GM12878 (cell line): ENCODE measurements at regions not wholly inside any gene's neighbourhood (a gene's known extent, or its start where the extent isn't known, plus 50 kb on each side); places are given as distances from the start of the nearest gene placed in this dataset.

ENCODE experiments used
- ATAC-seq: fragments of 200-7000 bp; cut with Tn5 transposase; 3 replicates; pipeline ENCODE4 v1.9.1; 2020; ENCODE audit warnings: mild to moderate bottlenecking, moderate library complexity
- BruUV-seq: library from RNA; stranded (reverse); fragments of 400-500 nt; replicated peaks from 2 replicates; lab custom pipeline; 2021; lab: Mats Ljungman, UMichigan
- CTCF ChIA-PET: fragments of 300-600 bp; sonication (Branson Sonifier 250); formaldehyde crosslinking; extraction: SDS; loops from one replicate; lab custom pipeline; 2021; ENCODE audit warnings: inconsistent platforms; lab: Yijun Ruan, JAX
- POLR2A ChIA-PET: fragments of 350-600 bp; formaldehyde crosslinking; extraction: SDS; loops from one replicate; lab custom pipeline; 2021; ENCODE audit warnings: inconsistent platforms; lab: Charles Lee
- RAD21 ChIA-PET: fragments of 300-600 bp; sonication (Branson Sonifier 250); formaldehyde crosslinking; loops from one replicate; lab custom pipeline; 2023; ENCODE audit warnings: antibody characterized with exemption; ENCODE audit not compliant: unreplicated experiment; lab: Charles Lee
- SMC1A ChIA-PET: fragments of 300-600 bp; sonication (Branson Sonifier 250); formaldehyde crosslinking; loops from one replicate; lab custom pipeline; 2023; ENCODE audit not compliant: unreplicated experiment, uncharacterized antibody; lab: Charles Lee
- DNase-seq: peaks from one replicate; pipeline ENCODE4 v3.0.0-alpha.2; 2011; ENCODE audit warnings: low read depth, low spot score
- FAIRE-seq: peaks from 3 replicates; lab custom pipeline; 2011; peaks lifted over from hg19 to GRCh38; lab: Jason Lieb, UNC
- H2AFZ ChIP-seq: 2 replicates; pipeline ENCODE4 v1.6.0; 2011; ENCODE audit warnings: low read depth, low read length, control low read depth; ENCODE audit not compliant: control insufficient read depth
- H3K27ac ChIP-seq: 2 replicates; pipeline ENCODE4 v1.5.1; 2011; ENCODE audit warnings: control low read depth; ENCODE audit not compliant: control insufficient read depth, insufficient read depth
- H3K27me3 ChIP-seq, 2 experiments: replicated peaks in 1 of 2; 2 replicates each; pipeline versions ENCODE4 v1.6.0 to v1.6.1; 2011; ENCODE audit warnings: low read length in 1 of 2; ENCODE audit not compliant: control insufficient read depth in 2 of 2, insufficient read depth in 2 of 2
- H3K36me3 ChIP-seq, 2 experiments: 2 replicates each; pipeline ENCODE4 v1.5.1; 2011; ENCODE audit warnings: low read length in 1 of 2; ENCODE audit not compliant: control insufficient read depth in 2 of 2, insufficient read depth in 2 of 2
- H3K4me1 ChIP-seq: 2 replicates; pipeline ENCODE4 v1.6.1; 2011; ENCODE audit warnings: mild to moderate bottlenecking, low read length, moderate library complexity, mixed read lengths; ENCODE audit not compliant: control insufficient read depth, insufficient read depth
- H3K4me2 ChIP-seq: 2 replicates; pipeline ENCODE4 v1.6.0; 2011; ENCODE audit warnings: control low read depth; ENCODE audit not compliant: control insufficient read depth, insufficient read depth
- H3K4me3 ChIP-seq: fragments of 200-600 bp; sonication (generic); 2 replicates; pipeline ENCODE4 v1.5.1; 2016
- H3K79me2 ChIP-seq: 2 replicates; pipeline ENCODE4 v1.6.0; 2011; ENCODE audit warnings: low read length; ENCODE audit not compliant: control insufficient read depth, insufficient read depth
- H3K9ac ChIP-seq: 2 replicates; pipeline ENCODE4 v1.8.0; 2011; ENCODE audit warnings: low read length, control low read depth, mixed read lengths; ENCODE audit not compliant: control insufficient read depth, insufficient read depth
- H3K9me3 ChIP-seq: replicated peaks from 3 replicates; pipeline ENCODE4 v1.5.1; 2011; ENCODE audit warnings: mild to moderate bottlenecking, low read length; ENCODE audit not compliant: control insufficient read depth, insufficient read depth
- H4K20me1 ChIP-seq: 2 replicates; pipeline ENCODE4 v1.6.0; 2011; ENCODE audit not compliant: control insufficient read depth, insufficient read depth
- BACH1 ChIP-seq: fragments of 450-650 bp; IDR thresholded peaks from 2 replicates; pipeline ENCODE4 v1.6.1; 2017; ENCODE audit warnings: mild to moderate bottlenecking, borderline replicate concordance
- HDGF ChIP-seq: fragments of 450-650 bp; IDR thresholded peaks from 2 replicates; pipeline ENCODE4 v1.6.1; 2016; ENCODE audit warnings: antibody characterized with exemption
- NFIC ChIP-seq: IDR thresholded peaks from 2 replicates; pipeline ENCODE4 v1.6.1; 2012; ENCODE audit warnings: low read depth, mild to moderate bottlenecking, inconsistent platforms, low read length, moderate library complexity
- NFYB ChIP-seq: IDR thresholded peaks from 2 replicates; pipeline ENCODE4 v1.6.1; 2011; ENCODE audit warnings: low read depth, mild to moderate bottlenecking, low read length, improper control_type of control experiment, moderate library complexity; ENCODE audit not compliant: insufficient read depth
- PML ChIP-seq: IDR thresholded peaks from 2 replicates; pipeline ENCODE4 v1.6.1; 2012; ENCODE audit warnings: low read length, inconsistent platforms
- RB1 ChIP-seq: fragments of 450-650 bp; formaldehyde crosslinking; IDR thresholded peaks from 2 replicates; pipeline ENCODE4 v1.6.1; 2017; ENCODE audit warnings: mild to moderate bottlenecking, borderline replicate concordance
- STAT3 ChIP-seq: IDR thresholded peaks from 2 replicates; pipeline ENCODE4 v1.6.1; 2011; ENCODE audit warnings: low read depth, low read length, improper control_type of control experiment
- WGBS: methylation state at CpG from one replicate; pipeline ENCODE4 v1.1.6; 2016; ENCODE audit warnings: low lambda C conversion rate; ENCODE audit not compliant: insufficient replicate concordance, insufficient coverage; ENCODE audit errors: missing lambda C conversion rate; 5-methylcytosine and 5-hydroxymethylcytosine counted together
- in situ Hi-C: fragments of 300-500 bp; cut with MboI; formaldehyde crosslinking; loops from 9 replicates; pipeline ENCODE4 v1.14.3; 2018; ENCODE audit warnings: mixed read lengths
- intact Hi-C: fragments of 100-400 bp; cut with micrococcal nuclease; formaldehyde crosslinking; loops from one replicate; pipeline ENCODE4 v1.14.2; 2022; ENCODE audit not compliant: unreplicated experiment
- TF ChIP-seq, protein P1 (sequence below): fragments of 450-650 bp; IDR thresholded peaks from 2 replicates; pipeline ENCODE4 v1.6.1; 2017; ENCODE audit warnings: borderline replicate concordance
- TF ChIP-seq, protein P2 (sequence below): fragments of 150-350 bp; IDR thresholded peaks from 2 replicates; pipeline ENCODE4 v1.6.1; 2016; ENCODE audit warnings: low read depth, low read length

GRCh38 chr14:101184572-101184971 lies 281.1 kb upstream of the RTL1 start:
- H3K4me1 ChIP-seq: no peaks in the 10 kb centered on the region
- no peaks in the 10 kb centered on the region; the same call in 2 of the 3 replicates for H3K9me3 ChIP-seq
- ChIA-PET SMC1A (no interaction called here), RAD21 (no interaction called here), CTCF (interaction anchor here (0.7 kb wide), 1 partner anchor 28 kb away, joined by 3 read pairs; no protein-coding TSS in a partner anchor), POLR2A (no interaction called here)
- no peak overlapping the region for H3K9ac ChIP-seq
- no TSS peak for BruUV-seq
- no peak for DNase-seq
- FAIRE-seq: no peak
- no peak overlapping the region for H3K27ac ChIP-seq
- WGBS: 46% methylated on average over 6 of the region's 6 CpGs
- intact Hi-C loops (no loop called here), in situ Hi-C loops (no loop called here)
- ATAC-seq: no peak
- H3K4me3 ChIP-seq: no peak overlapping the region
- H3K36me3 ChIP-seq: no peaks in the 10 kb centered on the region
- H2AFZ ChIP-seq: no peak overlapping the region
- no peak overlapping the region for H3K4me2 ChIP-seq
- H3K27me3 ChIP-seq: no peaks in the 10 kb centered on the region
- TF ChIP-seq HDGF (no peak), BACH1 (no peak)
- H3K79me2 ChIP-seq: no peaks in the 10 kb centered on the region
- no peaks in the 10 kb centered on the region for H4K20me1 ChIP-seq

GRCh38 chr14:101185073-101185835 lies 281.7 kb upstream of the RTL1 start:
- BruUV-seq: no TSS peak
- ChIA-PET POLR2A (no interaction called here), SMC1A (no interaction called here), RAD21 (no interaction called here), CTCF (interaction anchor here (0.7 kb wide), 1 partner anchor 27 kb away, joined by 3 read pairs; no protein-coding TSS in a partner anchor)
- Histone ChIP-seq H2AFZ (no peak overlapping the region), H3K4me2 (no peak overlapping the region), H4K20me1 (no peaks in the 10 kb centered on the region), H3K9ac (no peak overlapping the region), H3K27ac (no peak overlapping the region), H3K4me3 (no peak overlapping the region), H3K27me3 (no peaks in the 10 kb centered on the region), H3K36me3 (no peaks in the 10 kb centered on the region), H3K4me1 (no peaks in the 10 kb centered on the region), H3K9me3 (no peaks in the 10 kb centered on the region; the same call in 2 of the 3 replicates), H3K79me2 (no peaks in the 10 kb centered on the region)
- in situ Hi-C loops: no loop called here
- FAIRE-seq (no peak), DNase-seq (no peak), ATAC-seq (no peak)
- WGBS: 26% methylated on average over 11 of the region's 15 CpGs
- intact Hi-C loops: no loop called here
- TF ChIP-seq STAT3 (no peak), NFYB (no peak), NFIC (no peak), RB1 (no peak), PML (no peak)
- TF ChIP-seq, protein P1, sequence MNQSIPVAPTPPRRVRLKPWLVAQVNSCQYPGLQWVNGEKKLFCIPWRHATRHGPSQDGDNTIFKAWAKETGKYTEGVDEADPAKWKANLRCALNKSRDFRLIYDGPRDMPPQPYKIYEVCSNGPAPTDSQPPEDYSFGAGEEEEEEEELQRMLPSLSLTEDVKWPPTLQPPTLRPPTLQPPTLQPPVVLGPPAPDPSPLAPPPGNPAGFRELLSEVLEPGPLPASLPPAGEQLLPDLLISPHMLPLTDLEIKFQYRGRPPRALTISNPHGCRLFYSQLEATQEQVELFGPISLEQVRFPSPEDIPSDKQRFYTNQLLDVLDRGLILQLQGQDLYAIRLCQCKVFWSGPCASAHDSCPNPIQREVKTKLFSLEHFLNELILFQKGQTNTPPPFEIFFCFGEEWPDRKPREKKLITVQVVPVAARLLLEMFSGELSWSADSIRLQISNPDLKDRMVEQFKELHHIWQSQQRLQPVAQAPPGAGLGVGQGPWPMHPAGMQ: no peak
- TF ChIP-seq, protein P2, sequence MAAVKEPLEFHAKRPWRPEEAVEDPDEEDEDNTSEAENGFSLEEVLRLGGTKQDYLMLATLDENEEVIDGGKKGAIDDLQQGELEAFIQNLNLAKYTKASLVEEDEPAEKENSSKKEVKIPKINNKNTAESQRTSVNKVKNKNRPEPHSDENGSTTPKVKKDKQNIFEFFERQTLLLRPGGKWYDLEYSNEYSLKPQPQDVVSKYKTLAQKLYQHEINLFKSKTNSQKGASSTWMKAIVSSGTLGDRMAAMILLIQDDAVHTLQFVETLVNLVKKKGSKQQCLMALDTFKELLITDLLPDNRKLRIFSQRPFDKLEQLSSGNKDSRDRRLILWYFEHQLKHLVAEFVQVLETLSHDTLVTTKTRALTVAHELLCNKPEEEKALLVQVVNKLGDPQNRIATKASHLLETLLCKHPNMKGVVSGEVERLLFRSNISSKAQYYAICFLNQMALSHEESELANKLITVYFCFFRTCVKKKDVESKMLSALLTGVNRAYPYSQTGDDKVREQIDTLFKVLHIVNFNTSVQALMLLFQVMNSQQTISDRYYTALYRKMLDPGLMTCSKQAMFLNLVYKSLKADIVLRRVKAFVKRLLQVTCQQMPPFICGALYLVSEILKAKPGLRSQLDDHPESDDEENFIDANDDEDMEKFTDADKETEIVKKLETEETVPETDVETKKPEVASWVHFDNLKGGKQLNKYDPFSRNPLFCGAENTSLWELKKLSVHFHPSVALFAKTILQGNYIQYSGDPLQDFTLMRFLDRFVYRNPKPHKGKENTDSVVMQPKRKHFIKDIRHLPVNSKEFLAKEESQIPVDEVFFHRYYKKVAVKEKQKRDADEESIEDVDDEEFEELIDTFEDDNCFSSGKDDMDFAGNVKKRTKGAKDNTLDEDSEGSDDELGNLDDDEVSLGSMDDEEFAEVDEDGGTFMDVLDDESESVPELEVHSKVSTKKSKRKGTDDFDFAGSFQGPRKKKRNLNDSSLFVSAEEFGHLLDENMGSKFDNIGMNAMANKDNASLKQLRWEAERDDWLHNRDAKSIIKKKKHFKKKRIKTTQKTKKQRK: no peak
